ENCODE measurements at regions not wholly inside any gene's neighbourhood (a gene's known extent, or its start where the extent isn't known, plus 50 kb on each side); places are given as distances from the start of the nearest gene placed in this dataset.
A peak's percentile ranks its signal among the peaks of the same experiment; 100 is the strongest.

DNA sequence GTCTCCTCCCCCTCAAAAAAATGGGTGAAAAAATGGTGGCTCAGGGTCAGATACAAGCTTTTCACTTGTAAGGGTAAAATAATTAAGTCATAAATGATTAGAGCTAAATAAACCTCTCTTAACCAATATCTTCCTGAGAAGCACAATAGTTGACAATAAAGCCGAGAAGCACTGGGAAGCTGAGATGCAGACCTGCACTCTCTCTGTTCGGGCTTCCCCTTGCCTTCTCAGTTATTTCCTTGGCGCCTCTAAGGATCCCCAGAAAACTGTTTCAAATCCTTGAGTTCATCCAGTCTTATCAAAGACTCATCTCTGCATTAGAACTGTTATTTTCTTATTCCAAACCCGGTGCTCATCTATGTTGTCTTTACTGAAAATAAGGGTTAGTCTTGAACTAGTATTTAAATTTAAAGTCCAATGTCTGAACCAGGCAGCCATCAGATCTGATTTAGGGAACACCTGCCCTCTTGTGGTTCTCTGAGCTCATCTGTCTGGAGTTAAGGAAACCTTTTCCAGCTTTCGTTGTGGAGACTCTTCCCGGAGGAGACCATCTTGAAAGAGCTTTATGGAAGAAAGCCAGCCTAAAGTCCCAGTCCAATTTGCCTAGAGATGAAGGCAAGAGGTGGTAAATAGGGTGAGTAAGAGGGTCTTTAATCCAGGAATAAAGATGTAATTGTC, 256.4 kb upstream of the MCTP2 start:
- TF ChIP-seq, protein P1, sequence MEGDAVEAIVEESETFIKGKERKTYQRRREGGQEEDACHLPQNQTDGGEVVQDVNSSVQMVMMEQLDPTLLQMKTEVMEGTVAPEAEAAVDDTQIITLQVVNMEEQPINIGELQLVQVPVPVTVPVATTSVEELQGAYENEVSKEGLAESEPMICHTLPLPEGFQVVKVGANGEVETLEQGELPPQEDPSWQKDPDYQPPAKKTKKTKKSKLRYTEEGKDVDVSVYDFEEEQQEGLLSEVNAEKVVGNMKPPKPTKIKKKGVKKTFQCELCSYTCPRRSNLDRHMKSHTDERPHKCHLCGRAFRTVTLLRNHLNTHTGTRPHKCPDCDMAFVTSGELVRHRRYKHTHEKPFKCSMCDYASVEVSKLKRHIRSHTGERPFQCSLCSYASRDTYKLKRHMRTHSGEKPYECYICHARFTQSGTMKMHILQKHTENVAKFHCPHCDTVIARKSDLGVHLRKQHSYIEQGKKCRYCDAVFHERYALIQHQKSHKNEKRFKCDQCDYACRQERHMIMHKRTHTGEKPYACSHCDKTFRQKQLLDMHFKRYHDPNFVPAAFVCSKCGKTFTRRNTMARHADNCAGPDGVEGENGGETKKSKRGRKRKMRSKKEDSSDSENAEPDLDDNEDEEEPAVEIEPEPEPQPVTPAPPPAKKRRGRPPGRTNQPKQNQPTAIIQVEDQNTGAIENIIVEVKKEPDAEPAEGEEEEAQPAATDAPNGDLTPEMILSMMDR (IDR thresholded peaks at IDR 0.05) = no peak
- DNase-seq (ENCODE audit: low spot score) (no peak), ATAC-seq (ENCODE audit: low FRiP score) (peak; percentile 77)

DNA sequence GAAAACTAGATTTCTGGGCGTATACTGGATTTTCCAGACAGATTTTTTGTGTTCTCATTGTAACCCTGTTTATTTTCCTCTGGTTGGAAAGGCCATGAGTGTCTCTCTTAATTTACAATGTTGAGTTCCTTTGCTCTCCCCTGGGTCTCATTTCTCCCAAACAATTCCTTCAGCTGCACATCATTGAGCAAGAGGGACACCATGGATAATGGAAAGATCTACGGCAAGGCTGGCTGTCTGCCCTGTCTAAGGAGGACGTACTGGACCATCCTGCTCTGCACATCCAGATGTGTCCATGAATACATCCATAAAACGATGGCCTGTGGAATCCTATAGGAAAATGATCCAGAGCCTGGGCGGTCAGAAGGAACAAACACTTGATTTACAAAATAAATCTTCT, 258.1 kb upstream of the MCTP2 start:
- DNase-seq (ENCODE audit: low spot score) (no peak), ATAC-seq (ENCODE audit: low FRiP score) (no peak)
- TF ChIP-seq, protein P1 (IDR thresholded peaks at IDR 0.05) = no peak

DNA sequence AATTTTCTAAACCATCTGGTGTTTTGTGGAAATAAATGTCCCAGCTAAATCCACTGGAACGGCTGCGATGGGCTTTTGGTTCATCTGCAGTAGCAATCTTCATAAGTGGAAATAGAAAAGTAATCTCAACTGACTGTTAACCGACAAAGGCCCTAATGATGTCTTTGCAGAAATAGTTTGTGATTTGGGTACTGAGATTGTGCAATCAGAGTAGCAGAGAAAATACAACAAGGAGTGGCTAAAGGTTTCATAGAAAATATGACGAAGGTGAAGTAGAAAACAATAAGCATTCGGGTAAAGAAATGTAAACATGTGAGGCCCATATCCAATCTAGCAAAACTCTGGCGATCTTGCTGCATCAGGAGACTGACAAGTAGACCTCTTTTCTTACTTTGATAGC, 262.6 kb upstream of the MCTP2 start:
- TF ChIP-seq, protein P1 (IDR thresholded peaks at IDR 0.05) = no peak

DNA sequence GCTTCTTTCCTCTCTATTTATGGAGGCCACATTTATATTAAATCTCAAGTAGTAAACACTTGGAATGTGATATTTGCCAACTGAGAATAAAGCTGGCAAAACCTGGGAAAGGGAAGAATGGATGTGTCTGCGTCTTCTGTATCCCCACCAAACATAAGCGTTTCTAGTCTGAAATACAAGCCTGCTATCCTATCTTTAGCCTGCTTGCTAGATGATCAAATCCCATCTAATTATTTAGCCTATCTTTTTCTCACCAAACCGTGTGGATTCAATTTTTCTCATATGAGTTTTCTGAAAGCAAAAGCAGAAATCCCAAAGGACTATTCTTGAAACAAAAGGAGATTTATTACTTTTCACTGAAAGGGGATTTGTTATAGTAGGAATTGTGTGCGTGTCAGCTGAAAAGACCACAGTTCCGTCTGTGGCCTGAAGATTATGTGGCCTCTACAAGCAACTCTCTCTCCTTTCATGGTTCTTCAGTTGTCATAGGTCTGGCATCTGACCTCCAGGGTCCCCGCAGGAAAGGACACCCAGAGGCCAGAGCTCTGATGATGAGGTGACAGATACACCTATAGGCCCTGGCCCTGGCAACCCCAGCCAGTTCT, 266.0 kb upstream of the MCTP2 start:
- ATAC-seq (ENCODE audit: low FRiP score) = no peak
- TF ChIP-seq, protein P1 (IDR thresholded peaks at IDR 0.05) = no peak
- DNase-seq (ENCODE audit: low spot score) = no peak

More for the DNA sequence above, 262.6 kb upstream of the MCTP2 start:
- ATAC-seq (ENCODE audit: low FRiP score) (no peak), DNase-seq (ENCODE audit: low spot score) (no peak)

DNA sequence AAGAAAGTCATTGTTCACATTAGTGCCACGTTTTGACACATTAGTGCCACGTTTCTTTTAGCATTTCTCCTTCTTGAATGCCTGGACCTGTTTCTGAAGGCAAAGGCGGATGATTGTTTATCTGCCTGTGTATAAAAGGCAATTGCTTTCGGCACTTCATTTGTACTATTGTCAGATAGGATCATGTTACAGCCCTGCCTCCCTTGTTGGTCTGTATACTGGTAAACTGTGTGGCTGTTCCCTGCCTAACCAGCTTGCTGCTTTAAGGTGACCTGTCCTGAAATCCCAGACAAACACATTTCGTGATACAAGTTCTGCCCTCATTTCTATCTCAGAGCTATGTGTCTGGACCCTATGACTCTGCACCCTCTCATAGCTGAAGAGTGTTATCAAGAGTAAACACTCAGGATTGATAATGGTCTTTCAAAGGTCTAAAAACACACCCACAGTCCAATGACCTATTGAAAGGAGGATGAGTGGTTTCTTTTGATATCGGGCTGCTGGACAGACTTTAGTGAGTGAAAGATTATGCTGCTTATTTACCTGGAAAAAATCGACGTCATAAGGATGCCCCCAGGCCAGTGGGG, 276.3 kb upstream of the MCTP2 start:
- ATAC-seq (ENCODE audit: low FRiP score) = no peak
- TF ChIP-seq, protein P1 (IDR thresholded peaks at IDR 0.05) = no peak
- no peak for DNase-seq (ENCODE audit: low spot score)

DNA sequence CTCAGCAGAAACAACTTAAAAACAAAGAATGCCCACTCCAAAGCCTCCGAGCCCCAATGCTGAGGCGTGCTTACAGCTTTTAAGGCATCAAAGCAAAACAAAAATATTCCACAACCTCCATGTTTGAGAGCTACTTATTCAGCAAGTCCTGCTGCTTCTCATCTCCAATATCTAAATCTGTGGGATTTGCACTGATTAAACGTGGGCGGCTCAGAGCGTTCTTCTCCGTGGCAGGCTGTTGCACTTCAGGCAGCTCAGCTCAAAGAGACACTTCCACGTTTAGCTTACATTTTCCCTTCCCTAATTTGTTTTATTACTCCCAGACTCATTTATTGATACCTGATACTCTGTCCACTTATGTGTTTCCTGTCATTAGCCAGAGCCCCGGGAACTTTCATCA, 282.6 kb upstream of the MCTP2 start:
- TF ChIP-seq, protein P1 (IDR thresholded peaks at IDR 0.05) = no peak
- ATAC-seq (ENCODE audit: low FRiP score) = no peak
- DNase-seq (ENCODE audit: low spot score) = no peak

DNA sequence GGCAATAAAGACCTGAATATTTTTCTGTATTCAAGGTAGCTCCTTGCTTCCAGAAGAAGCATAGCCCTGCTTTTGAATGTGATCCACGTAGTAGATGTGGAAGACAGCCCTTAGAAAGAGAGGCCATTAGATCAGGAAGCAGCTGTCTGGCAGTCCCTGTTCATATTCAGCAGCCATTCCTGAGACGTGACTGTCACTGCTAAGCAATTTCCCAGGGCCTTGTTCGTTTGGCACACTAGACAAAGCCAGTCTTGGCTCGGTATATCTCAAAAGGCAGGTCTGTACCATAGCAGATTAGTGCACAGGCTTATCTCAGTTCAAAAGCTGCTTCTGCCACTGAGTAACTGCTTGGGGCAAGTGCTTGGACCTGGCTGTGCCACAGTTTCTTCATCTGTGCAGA, 287.8 kb upstream of the MCTP2 start:
- DNase-seq (ENCODE audit: low spot score) (no peak), ATAC-seq (ENCODE audit: low FRiP score) (no peak)
- TF ChIP-seq, protein P1 (IDR thresholded peaks at IDR 0.05) = no peak
